LNCaP clone FGC (cell line): ENCODE measurements at regions not wholly inside any gene's neighbourhood (a gene's known extent, or its start where the extent isn't known, plus 50 kb on each side); places are given as distances from the start of the nearest gene placed in this dataset.

Experiments
- DNase-seq: peaks from one replicate; pipeline ENCODE4 v3.0.0-alpha.2; 2011; ENCODE audit warnings: low read depth
- H3K4me3 ChIP-seq: 2 replicates; pipeline ENCODE4 v1.5.1; 2011; ENCODE audit warnings: mild to moderate bottlenecking, low read depth, low read length, control low read depth
- TF ChIP-seq, protein P1 (sequence below): IDR thresholded peaks from 2 replicates; pipeline ENCODE4 v1.5.1; 2012; ENCODE audit warnings: mild to moderate bottlenecking; ENCODE audit not compliant: control insufficient read depth, insufficient read depth; ENCODE audit errors: extremely low read depth

DNA sequence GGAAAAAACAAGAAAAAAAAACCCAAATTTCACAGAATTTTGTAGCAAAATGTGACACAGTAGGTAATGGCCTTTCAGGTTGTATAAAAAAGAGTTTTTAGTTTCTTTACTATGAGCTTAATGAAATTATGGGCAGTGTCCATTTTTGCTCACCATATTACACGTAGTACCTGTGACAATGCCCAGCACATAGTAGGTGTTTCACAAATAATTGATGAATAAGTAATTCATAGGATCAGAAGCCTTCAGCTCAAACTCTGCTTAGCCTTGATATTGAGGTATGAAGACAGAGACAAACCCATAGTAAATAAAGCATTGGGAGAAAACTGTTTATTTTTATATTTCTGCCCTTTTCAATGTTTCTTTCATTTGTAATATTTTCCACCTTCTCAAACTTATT lies 97.2 kb downstream of the LHX9 start:
- H3K4me3 ChIP-seq, result no peak overlapping the region
- DNase-seq, result no peak
- TF ChIP-seq, protein P1, sequence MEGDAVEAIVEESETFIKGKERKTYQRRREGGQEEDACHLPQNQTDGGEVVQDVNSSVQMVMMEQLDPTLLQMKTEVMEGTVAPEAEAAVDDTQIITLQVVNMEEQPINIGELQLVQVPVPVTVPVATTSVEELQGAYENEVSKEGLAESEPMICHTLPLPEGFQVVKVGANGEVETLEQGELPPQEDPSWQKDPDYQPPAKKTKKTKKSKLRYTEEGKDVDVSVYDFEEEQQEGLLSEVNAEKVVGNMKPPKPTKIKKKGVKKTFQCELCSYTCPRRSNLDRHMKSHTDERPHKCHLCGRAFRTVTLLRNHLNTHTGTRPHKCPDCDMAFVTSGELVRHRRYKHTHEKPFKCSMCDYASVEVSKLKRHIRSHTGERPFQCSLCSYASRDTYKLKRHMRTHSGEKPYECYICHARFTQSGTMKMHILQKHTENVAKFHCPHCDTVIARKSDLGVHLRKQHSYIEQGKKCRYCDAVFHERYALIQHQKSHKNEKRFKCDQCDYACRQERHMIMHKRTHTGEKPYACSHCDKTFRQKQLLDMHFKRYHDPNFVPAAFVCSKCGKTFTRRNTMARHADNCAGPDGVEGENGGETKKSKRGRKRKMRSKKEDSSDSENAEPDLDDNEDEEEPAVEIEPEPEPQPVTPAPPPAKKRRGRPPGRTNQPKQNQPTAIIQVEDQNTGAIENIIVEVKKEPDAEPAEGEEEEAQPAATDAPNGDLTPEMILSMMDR, result no peak

DNA sequence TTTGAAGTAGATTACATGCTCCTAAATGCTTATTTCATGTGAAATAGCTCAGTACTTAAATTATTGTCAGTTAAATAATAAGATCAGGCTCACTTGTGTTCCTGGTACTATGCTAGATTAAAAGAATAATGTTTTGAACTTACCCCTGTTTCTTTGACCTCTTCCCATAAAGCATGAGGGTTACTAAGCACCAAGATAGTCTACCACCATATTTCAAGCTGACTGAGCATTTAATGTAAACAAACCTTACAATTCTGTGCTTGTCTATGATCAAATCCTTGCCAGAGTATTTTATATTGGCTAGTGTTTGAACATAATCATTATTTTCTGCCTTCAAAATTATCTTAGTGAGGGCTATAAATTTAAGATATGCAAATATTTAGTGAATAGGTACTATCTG lies 98.1 kb downstream of the LHX9 start:
- TF ChIP-seq, protein P1, result no peak
- DNase-seq, result no peak
- no peak overlapping the region for H3K4me3 ChIP-seq

DNA sequence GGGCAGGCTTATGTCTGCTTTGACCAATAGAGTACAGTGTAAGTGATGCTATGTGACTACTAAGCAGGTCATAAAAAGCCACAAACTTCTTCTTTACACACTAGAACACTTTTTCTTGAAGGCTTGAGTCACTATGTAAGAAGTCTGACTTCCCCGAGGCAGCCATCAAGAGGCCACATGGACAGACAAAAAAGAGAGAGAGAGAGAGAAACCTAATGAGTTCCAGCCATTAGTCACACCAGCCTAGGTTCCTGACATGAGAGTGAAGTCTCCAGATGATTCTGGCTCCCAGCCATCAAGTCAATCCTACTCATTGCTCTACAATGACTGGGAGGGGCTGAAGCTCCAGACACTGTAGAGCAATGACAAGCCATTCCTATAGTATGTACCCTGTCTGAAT lies 101.4 kb downstream of the LHX9 start:
- TF ChIP-seq, protein P1, result no peak
- DNase-seq, result no peak
- H3K4me3 ChIP-seq, result no peak overlapping the region

DNA sequence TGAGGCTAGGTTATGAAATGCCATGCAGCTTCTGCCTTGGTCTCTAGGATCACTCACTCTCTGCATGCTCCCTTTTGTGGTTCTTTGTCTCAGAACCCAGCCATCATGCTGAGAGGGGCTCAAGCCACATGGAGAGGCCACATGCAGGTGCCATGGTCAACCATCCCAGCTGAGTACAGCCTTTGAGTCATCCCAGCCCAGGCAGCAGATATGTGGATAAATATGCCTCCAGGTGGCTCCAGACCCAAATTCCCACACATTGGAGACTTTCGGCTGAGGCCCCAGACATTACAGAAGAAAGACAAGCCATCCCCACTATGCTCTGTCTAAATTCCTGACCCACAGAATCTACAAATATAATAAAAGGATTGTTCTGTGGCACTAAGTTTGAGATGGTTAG lies 102.0 kb downstream of the LHX9 start:
- no peak for DNase-seq
- H3K4me3 ChIP-seq, result no peak overlapping the region
- TF ChIP-seq, protein P1, result no peak

DNA sequence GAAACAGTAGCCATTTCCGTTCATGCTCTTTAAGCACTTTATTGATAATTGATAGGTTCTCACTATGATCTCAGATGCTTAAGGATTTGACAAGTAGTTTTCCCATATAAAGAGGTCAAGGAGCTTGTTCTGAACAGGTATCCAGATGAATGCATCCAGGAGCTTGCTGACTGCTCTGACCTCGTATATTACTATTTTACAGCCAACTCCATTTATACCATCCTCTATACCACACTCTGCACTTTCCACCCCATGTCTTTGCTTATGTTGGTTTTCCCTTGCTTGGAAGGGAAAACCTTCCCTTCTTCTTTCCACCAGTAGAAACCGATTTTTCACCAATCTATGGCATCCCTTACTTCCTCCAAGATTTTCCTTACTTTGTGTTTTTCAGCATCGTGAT lies 107.2 kb downstream of the LHX9 start:
- DNase-seq, result no peak
- no peak overlapping the region for H3K4me3 ChIP-seq
- TF ChIP-seq, protein P1, result no peak

DNA sequence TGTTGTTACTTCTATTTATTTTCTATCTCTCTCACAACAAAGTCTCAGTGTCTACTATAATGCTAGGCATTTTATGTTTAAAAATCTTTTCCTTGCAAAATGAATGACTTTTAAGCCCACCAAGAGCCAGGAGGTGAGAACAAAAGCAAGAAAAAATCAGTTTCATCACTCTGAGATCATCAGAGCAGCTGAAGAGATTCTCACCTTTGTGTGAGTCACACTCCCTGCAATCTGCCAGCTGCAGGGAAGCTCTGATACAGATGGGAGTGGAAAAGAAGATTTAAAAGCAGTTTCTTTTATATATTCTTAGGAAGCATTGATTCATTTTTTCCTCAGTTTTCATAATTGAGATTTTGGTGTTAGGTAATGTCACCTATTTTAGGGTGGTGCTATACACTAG lies 107.6 kb downstream of the LHX9 start:
- no peak overlapping the region for H3K4me3 ChIP-seq
- TF ChIP-seq, protein P1, result no peak
- no peak for DNase-seq

DNA sequence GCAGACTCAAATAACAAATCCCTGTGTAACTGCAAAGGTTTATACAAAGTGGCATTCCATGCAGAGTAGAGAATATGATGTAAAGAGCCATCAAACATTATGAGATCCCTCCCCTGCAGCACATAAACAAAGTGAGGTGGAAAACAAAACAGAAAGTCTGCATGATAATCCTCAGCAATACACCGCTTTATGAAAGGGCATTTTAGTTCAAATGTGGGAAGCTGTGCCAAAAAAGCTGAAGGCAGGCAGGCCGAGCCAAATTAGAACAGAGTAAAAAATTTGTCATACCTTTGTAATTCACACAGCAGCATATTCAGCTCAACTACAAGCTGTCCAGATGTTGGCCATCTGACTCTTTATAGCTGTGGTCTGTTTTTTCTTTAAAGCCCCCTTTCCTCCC lies 113.5 kb downstream of the LHX9 start:
- DNase-seq, result no peak
- H3K4me3 ChIP-seq, result no peak overlapping the region

More for the DNA sequence above, 113.5 kb downstream of the LHX9 start:
- TF ChIP-seq, protein P1, result no peak
